HG03280 (cell line): ENCODE measurements at regions not wholly inside any gene's neighbourhood (a gene's known extent, or its start where the extent isn't known, plus 50 kb on each side); places are given as distances from the start of the nearest gene placed in this dataset.

Experiments
- ATAC-seq: cut with Tn5 transposase; IDR thresholded peaks from one replicate; pipeline ENCODE4 v1.9.1; 2021; ENCODE audit warnings: mild to moderate bottlenecking, moderate library complexity; ENCODE audit not compliant: unreplicated experiment

DNA sequence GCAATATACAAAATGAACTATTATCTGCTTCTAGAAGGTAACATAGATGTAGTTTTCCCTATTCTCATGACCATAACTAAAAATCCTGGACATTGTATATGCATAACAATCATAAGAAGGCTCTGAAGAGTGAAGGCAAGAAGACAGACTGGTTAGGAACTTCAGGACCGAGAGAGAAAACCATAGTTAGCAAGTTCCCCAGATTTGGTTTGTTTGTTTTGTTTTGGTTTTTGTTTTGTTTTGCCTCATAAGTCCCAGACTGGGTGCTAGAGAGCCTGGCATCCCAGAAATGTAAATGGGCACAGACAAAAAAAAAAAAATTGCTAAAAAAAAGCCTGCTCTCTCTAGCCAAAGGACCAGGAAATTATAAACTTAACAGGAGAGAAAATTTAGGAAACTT is 192.2 kb upstream of the FBXO11 start:
- no peak for ATAC-seq

DNA sequence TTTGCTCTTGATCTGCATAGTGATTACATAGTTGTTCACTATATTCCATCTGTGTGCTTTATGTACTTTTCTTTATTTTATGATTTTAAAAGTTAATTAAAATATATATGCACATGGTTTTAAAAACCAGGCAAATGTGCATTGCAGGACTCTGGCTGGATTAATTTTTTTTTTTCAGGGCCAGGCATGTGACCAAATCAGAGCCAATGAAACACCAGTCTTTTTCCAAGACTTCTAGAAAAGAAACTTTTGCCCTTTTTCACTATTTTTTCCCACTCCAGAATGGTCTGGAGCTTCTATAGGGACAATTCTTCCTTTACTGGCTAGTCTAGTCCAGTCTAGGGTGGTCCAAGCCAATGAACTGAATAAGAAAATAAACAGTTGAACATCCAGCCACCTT is 198.1 kb upstream of the FBXO11 start:
- ATAC-seq = no peak

DNA sequence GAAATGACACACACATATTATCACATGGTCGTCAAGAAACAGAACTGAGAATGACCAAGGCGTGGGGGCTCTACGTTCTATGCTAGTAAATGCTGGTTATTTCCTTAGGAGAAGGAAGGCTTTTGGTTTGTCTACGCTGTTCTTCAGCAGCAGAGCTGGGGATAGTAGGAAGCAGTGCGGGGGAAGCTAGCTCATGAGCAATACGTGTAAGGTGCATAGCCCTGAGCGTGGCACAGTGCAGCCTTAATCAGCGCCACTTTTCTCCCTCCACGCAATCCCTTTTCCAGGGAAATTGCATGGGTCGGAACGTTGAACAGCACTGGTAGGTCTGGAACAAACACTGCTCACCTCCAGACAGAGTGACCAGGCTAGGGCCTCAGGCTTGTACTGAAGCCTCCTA is 199.6 kb upstream of the FBXO11 start:
- ATAC-seq = no peak

DNA sequence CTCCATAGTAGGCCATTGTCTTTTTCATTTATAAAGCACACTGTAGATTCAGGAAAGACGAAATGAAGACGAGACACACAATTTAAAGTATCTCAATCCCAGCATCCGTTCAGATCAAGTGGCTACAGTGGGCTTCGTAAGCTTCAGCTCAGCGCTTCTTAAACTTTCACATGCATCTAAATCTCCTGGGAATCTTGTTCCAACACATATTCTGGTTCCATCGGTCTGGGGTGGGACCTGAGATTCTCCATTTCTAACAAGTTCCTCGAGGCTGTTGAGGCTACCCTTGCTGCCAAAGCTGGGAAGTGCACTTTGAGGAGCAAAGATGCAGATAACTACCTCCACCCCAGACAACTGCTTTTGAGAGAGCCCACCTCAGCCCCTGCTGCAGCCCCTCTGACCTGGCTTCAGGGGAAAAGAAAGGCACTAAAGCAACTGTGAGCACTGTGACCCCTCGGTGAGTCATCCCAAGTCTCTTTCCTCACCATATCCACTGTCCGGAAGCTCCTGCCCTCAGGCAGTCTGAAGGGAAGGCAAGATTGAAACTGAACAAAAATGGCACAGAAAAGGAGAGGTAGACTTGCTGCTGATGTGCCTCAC is 201.1 kb upstream of the FBXO11 start:
- no peak for ATAC-seq

DNA sequence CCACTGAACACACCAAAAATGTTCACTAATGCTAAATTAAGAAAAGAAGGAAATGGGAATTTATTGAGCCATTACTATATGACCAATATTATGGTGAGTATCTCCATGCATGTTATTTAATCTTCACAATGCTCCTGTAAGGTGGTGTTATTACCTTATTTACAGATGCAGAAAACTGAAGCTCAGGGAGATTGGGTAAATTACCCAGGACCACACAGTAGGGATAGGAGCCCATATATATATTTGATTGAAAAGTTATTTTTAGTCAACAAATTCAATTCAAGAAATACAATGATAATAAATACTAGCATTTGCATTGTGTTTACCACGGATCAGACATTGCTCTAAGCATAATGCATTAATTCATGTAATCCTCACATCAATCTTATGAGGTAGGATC is 202.2 kb upstream of the FBXO11 start:
- ATAC-seq = no peak

DNA sequence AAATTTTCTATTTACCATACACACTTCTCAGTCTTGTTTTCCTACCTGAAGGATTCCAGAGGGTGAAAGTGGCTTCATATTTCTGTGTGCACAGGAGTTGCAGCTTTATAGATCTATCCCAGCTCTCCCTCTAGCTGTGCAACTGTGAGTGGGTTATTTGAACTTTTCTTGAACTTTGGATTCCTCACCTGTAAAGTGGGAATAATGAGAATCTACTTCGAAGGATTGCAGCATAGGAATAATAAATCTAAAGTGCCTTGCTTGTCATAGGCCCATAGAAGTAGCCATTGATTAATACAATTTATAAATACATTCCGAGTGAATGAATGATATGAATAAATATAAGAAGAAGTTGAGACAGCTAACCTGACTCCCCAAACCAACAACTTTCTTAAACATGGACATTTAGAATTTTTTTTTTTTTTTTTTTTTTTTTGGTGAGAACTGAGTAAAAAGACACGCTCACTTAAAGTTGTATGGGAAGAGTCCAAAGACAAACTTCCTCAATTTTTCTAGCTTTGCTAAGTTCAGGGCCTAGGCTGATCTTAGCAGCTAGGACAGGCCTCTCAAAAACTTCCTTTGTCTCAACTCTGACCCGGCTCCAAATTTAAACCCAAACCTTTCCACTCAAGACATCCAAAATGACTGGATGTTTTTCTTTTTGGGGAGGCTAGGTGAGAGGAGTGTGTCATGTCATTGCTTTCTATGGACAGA is 203.3 kb upstream of the FBXO11 start:
- no peak for ATAC-seq

DNA sequence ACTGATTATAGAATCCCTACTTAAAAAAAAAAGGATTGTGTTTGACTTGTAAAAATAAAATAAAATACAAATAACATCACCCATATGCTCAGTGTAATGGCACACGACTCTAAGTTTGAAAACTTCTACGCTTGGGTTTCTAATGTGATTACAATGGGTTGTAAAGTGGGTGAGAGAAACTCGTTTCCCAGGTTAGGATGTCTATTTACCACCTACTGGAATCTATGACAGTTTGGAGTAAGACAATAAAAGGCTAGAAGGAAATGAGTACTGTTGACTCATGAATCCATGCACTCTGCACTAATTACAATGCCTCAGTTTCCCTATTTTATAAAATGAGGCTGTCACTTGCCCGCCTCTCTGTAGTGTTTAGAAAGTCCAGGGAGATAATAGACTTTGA is 204.0 kb upstream of the FOXN2 start:
- no peak for ATAC-seq

DNA sequence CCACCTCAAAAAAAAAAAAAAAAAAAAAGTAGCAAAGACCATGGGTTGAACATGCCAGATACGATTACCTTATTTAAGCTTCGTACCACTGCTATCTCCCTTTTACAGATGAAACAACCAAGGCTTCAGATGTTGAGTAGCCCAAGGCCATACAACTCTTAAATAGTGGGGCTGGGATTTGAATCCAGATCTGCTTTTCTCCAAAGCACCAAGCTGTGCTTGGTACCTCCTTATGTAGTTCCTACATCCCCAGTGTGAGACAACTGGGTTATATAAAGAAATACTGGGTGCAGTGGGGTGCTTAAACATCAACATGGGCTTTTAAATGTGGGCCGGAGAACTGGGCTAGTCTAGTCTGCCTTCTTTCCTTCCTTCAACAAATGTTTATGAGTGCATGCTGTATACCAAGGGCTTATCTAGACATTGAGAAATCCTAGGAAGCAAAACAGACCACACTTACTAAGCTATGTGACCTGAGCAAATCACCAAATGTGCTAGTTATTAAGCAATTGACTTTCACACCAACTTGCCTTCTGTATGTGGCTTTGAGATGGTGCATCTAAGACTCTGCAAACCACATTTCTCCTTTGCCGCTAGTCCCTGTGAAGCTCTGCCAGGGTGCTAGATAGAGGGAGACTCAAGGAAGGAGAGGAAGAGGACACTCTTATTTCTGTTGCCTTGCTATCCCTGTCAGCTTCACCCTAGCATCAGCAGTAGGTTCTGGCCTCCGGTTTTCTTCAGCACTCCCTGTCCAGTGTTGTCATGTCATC is 201.4 kb upstream of the FOXN2 start:
- no peak for ATAC-seq

DNA sequence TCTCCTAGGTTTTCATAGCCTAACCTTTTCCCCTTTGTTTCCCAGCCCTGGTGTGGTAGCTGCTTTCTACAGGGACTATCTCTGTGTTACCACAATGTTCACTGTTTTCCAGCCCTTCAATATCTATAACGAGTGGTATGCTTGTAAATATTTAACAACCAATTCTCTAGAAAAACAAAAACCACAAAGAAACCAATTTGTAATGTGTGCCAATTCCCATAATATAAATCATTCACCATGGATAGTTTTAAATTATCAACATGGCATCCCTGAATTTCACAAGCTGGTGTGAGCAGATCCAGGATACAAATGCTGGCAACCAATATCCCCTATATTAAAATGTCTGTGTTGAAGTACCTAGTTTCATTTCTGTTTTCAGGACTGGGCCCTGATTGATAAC is 200.7 kb upstream of the FOXN2 start:
- ATAC-seq = no peak

DNA sequence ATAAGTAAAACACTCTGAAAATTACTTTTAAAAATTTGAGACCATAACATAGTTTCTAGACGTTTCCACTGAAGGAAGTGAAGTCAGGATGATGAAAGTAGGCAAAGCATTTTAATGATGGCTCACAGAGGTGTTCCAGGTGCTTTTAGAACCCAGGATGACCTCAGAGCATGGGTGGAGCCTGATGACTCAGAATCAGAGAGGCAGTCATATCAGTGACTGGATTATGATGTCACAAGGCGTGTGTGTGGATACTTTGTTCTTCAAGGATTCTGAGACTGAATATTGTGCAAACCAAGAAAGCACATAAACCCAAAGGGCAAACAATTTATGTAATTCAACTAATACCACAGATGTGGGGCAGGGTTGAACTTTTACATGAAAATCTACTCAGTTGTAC is 200.2 kb upstream of the FOXN2 start:
- ATAC-seq = no peak

DNA sequence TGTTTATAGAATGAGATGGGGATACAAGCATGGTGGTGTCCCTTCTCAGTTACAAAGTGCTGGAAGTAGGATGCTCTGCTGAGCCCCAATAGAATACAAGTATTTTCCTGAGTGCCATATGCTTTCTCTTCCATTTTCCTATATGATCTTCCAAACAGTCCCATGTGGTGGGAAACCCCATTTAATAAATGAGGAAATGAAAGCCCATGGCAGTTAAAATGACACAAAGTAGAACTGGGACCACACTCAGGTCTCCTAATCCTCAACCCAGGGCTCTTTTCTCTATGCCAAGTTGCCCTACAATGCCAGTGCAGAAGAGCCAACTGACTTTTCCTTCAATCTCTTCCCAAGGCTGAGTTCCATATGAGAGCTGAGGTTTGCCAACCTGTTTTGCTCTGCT is 198.0 kb upstream of the FOXN2 start:
- no peak for ATAC-seq

DNA sequence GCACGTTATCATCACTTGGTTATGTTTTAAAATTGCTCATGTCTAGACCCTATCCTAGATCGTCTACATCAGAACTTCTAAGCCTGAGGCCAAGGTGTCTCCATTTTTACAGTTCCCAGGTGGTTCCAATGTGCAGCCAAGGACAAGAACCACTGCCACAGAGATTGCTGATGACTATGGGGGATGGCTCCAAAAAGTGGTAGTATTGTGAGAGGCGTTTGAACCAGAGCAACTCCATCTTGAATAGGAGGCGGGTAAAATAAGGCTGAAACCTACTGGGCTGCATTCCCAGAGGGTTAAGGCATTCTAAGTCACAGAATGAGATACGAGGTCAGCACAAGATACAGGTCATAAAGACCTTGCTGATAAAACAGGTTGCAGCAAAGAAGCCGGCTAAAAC is 195.6 kb upstream of the FOXN2 start:
- ATAC-seq = no peak

DNA sequence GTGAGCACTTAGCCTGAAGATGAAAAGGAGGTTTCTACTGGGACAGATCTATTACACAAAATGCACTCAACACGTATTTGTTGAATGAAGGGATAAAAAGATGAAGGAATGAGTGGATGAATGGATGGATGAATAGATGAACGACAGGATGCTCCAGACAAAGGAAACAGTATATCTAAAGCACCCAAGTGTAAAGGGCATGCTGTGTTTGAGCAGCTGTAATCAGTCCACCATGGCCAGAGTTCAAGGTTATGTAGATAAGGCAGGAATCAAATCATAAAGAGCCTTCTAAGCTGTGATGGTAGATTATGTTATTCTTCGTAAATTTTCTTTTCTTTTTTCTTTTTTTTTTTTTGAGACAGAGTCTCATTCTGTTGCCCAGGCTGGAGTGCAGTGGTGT is 194.4 kb upstream of the FOXN2 start:
- ATAC-seq = no peak

DNA sequence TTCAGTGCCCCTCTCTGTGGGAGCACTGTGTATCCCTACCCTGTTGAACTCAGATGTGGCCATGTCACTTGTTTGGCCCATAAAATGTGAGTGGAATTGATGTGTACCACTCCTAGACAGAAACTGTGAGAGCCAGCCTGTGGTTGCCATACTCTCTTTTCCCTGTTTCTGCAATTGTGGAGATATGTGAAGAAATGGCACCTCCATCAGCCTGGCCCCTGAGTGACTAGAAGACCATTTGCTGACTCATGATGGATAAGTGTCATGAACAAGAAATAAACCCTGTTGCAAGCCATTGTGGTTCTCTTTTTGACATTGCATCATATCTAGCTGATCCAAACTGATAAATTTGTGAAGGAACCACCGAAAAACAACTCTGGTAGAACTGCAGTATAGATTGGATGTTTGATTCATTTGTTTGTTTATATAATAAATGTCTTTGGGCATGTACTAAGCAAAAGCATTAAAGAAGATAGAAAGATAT is 193.7 kb upstream of the FOXN2 start:
- no peak for ATAC-seq

DNA sequence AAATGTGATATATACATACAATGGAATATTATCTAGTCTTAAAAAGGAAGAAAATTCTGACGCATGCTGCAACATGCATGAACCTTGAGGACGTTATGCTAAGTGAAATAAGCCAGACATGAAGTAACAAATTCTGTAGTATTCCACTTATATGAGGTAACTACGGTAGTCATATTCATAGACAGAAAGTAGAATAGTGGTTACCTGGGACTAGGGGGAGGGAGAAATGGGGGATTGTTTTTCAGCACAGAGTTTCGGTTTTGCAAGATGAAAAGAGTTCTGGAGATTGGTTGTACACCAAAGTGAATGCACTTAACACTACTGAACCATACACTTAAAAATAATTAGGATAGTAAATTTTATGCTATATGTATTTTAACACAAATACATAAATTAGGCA is 192.3 kb upstream of the FOXN2 start:
- no peak for ATAC-seq

DNA sequence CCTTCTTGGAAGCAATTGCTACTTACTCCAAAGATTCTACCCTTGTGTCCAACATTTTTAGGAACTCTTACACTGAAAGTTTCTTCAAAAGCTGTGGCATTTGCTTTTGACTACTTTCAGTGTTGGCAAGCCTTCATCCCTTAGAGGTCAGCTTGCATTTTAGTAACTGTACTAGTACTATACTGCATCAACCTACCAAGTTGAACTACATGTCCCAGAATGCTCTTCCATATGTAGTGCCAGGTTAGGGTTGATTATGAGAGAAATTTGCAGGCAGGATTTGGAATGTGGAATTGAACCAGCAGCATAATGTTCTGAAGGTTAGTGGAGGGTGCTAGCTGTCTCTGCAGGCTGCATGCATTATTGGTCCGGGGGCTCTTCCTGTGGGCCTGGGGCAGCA is 189.9 kb upstream of the FOXN2 start:
- no peak for ATAC-seq

DNA sequence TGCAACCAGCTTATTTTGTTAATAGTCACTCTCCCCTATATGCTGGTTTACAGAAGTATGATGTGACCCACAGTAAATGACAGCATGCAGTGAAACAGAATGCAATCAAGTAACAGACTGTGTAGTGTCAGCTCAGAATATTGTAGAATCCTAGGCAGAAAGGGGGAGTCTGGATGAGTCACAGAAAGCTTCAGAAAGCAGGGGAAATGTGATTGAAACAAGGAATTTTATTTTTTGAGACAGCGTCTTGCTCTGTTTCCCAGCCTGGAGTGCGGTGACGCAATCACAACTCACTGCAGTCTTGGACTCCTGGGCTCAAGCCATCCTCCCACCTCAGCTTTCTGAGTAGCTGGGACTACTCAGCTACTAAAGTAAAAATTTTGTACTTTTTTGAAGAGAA is 188.3 kb upstream of the FOXN2 start:
- no peak for ATAC-seq

DNA sequence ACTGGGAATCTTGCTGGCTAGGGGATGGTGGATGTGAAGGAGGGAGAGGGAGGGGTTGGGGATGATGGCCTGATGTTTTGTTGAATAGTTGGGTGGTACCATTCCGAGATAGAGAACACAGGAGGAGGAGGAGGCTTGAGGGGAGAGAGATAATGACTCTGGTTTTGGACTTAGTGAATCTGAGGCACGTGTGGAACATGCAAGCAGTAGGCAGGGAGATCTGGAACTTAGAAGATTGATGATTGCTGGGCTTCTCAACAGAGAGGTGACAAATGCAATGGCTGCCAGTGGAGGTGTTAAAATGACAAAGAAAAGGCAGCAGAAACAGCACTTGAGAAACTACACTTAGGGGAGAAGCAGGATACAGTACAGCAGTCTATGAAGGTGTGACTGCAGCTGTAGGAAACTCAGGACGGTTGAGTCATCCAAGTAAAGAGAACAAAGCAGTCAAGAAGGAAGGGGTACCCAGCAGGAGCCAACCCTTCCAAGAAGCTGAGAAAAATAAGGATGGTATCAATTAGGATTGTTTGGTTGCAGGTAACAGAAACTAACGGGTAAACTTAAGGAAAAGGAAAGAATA is 186.8 kb upstream of the FOXN2 start:
- ATAC-seq = no peak

DNA sequence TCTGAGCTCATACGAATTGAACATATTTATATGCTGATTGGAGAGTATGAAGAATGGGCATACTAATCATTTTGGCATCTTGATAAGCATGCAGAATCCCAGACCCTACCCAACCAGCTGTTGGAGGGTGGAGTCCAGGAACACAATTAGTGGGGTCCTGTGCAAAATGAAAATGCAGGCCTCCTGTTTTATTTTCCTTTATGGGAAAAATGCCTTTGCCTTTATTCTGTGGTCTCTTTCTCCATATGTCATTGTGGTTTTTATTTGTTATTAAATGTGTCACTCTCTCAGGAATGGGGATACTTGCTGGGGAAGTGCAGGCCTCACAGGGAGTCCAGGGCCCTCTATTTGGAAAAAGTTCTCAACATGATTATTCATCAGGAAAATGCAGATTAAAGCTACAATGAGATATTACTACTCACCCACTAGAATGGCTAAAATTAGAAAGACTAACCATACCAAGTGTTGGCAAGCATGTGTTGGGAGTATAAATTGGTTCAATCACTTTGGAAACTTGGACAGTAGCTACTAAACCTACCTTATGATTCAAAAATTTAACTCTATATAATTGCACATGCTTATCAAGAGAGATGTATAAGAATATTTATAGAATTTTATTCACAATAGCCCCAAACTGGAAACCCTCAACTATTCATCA is 185.1 kb upstream of the FOXN2 start:
- no peak for ATAC-seq

DNA sequence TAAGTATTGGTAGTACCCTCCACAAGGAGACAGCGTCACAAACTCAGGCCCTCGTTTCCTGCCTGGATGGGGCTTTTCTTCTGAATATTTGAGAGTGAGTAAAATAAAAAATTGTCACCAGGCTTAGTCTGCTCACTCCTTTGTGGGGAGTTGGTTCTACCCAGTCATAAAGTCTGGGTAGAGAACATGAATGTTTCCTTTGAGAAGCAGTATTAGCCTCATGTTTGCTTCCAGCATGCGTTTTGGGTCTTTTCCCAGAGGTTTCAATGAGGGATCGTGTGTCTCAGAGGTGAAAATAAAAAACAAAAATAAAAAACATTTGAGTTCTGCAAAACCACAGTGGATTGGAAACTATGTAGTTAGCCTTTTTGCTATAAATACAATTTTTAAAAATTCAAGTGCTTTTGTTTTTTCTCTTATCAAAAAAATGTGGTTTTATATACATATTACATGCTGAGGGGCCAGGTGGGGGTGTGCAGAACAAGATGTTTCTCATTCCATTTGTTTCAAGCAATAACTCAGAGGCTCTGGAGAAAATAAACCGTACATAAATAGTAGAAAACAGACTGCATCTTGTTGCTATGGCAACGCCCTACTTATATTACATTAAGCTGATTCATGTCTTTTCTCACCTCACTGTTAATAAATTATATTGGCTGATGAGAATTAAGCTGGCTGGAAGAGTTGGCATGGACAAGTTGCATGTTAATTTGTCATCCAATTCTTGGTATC is 182.8 kb upstream of the FOXN2 start:
- no peak for ATAC-seq

DNA sequence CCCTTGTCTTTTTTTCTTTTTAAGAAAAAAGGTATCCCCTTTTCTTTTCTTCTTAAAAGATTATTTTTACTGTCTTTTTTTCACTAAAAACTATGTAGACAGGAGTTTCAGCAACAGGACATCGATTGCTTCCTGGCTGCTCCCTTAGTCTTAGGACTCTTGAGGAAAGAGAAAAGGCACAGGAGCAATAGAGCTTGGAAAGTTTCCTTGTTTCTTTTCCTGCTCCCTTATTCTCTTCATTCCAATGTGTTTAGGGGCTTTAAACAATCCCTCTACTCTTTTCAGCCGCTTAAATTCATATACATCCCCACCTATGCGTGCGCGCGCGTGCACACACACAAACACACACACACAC is 182.2 kb upstream of the FOXN2 start:
- ATAC-seq = no peak
